Esophagus muscularis mucosa (tissue), 4 donors: ENCODE measurements at regions not wholly inside any gene's neighbourhood (a gene's known extent, or its start where the extent isn't known, plus 50 kb on each side); places are given as distances from the start of the nearest gene placed in this dataset.

Experiments
- EP300 ChIP-seq: sonication (generic); formaldehyde crosslinking; IDR thresholded peaks from one replicate; pipeline ENCODE4 v1.6.1; 2017; ENCODE audit warnings: antibody characterized with exemption
- POLR2A ChIP-seq: fragments of 450-650 bp; IDR thresholded peaks from one replicate; pipeline ENCODE4 v1.6.1; 2017; ENCODE audit warnings: antibody characterized with exemption, moderate library complexity, mild to moderate bottlenecking, low read depth
- POLR2AphosphoS5 ChIP-seq, 2 donors: sonication (generic); formaldehyde crosslinking; IDR thresholded peaks; one replicate each; pipeline ENCODE4 v1.6.1; 2017; ENCODE audit warnings: antibody characterized with exemption in 2 of 2
- TF ChIP-seq, protein P1 (sequence below), 3 experiments: fragments of 200-600 bp in 2 of 3; fragments of 450-650 bp in 1 of 3; sonication (generic) in 2 of 3; IDR thresholded peaks; one replicate each; pipeline ENCODE4 v1.5.1; 2017 to 2019; ENCODE audit warnings: antibody characterized with exemption in 3 of 3, mild to moderate bottlenecking in 2 of 3, moderate library complexity in 1 of 3

DNA sequence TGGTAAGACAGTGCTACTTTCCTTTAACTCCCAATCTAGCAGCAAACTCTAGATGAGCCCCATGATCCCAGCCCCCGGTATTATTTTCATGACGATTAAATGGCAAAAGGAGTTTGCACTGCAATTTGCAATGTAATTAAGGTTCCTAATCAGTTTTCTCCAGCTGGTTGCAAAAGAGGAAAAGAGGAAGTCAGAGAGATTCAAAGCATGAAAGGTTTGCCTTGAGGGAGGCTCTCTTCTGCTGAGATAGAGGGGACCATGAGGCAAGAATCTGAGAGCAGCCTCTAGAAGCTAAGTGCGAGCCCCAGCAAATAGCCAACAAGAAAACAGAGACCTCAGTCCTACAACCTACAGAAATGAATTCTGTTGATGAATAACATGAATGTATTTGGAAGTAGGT is 527.1 kb downstream of the UQCRFS1 start:
- TF ChIP-seq, protein P1, sequence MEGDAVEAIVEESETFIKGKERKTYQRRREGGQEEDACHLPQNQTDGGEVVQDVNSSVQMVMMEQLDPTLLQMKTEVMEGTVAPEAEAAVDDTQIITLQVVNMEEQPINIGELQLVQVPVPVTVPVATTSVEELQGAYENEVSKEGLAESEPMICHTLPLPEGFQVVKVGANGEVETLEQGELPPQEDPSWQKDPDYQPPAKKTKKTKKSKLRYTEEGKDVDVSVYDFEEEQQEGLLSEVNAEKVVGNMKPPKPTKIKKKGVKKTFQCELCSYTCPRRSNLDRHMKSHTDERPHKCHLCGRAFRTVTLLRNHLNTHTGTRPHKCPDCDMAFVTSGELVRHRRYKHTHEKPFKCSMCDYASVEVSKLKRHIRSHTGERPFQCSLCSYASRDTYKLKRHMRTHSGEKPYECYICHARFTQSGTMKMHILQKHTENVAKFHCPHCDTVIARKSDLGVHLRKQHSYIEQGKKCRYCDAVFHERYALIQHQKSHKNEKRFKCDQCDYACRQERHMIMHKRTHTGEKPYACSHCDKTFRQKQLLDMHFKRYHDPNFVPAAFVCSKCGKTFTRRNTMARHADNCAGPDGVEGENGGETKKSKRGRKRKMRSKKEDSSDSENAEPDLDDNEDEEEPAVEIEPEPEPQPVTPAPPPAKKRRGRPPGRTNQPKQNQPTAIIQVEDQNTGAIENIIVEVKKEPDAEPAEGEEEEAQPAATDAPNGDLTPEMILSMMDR (IDR thresholded peaks at IDR 0.05): no peak
- TF ChIP-seq POLR2A (no peak), POLR2AphosphoS5 (IDR thresholded peaks at IDR 0.05) (no peak), EP300 (no peak)
